ENCODE measurements at regions not wholly inside any gene's neighbourhood (a gene's known extent, or its start where the extent isn't known, plus 50 kb on each side); places are given as distances from the start of the nearest gene placed in this dataset.

DNA sequence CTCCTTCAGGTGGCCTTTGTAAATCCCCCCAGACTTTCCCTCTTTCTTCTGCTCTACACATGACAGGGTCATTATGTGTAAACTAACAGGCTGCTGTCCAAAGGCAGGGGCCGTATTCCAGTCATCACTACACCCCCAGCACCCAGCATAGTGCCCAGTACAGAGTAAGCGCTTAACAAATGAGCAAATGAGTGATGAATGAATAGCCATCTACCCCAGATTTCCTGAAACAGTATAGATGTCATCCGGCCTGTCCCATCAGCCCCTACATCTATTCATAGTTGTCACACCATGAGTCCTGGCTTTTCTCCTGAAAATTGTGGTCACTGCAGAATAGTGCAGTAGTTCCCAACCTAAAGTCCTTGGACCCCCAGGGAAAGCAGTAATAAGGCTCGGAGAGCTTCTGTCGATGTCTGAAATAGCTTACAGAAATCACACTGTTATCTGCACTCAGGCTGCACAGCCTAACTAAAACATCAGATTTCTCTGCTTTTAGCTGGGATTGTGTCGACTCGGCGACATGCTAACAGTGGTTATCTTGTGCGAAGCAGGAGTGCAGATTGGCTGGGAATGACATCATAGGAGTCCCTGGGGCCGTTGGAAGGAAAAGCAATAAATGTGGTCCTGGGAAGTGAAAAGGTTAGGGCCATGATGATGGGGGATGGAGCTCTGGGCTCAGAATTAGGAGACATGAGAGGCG is 143.8 kb upstream of the NECTIN1 start:
- no peak for TF ChIP-seq POLR2A (IDR thresholded peaks at IDR 0.05)
- TF ChIP-seq EP300 (IDR thresholded peaks at IDR 0.05) = no peak
